Gastroesophageal sphincter (tissue), 4 donors: ENCODE measurements at regions not wholly inside any gene's neighbourhood (a gene's known extent, or its start where the extent isn't known, plus 50 kb on each side); places are given as distances from the start of the nearest gene placed in this dataset.

Experiments
- ATAC-seq: fragments of 150-250 bp; one replicate; pipeline ENCODE4 v1.9.1; 2016; ENCODE audit warnings: mild to moderate bottlenecking, moderate library complexity
- H3K27ac ChIP-seq, 4 donors: fragments of 200-600 bp; sonication (generic) in 3 of 4; 1 replicate in 3 of 4; 2 replicates in 1 of 4; pipeline ENCODE4 v1.5.1; 2016 to 2019
- H3K27me3 ChIP-seq: fragments of 200-600 bp; sonication (generic); one replicate; pipeline ENCODE4 v1.5.1; 2019
- H3K36me3 ChIP-seq, 2 donors: fragments of 200-600 bp; sonication (generic); one replicate each; pipeline ENCODE4 v1.5.1; 2019; ENCODE audit warnings: control low read depth in 1 of 2
- H3K4me1 ChIP-seq, 3 donors: fragments of 200-600 bp; sonication (generic); 1 replicate in 2 of 3; 2 replicates in 1 of 3; pipeline ENCODE4 v1.5.1; 2016 to 2019; ENCODE audit warnings: control low read depth in 2 of 3
- H3K4me3 ChIP-seq, 2 donors: fragments of 200-600 bp; sonication (generic); one replicate each; pipeline ENCODE4 v1.5.1; 2019; ENCODE audit warnings: mild to moderate bottlenecking in 1 of 2, moderate library complexity in 1 of 2
- H3K9me3 ChIP-seq, 3 donors: fragments of 200-600 bp; sonication (generic); one replicate each; pipeline ENCODE4 v1.5.1; 2017 to 2019; ENCODE audit warnings: control low read depth in 2 of 3
- EP300 ChIP-seq: sonication (generic); formaldehyde crosslinking; IDR thresholded peaks from one replicate; pipeline ENCODE4 v1.6.1; 2017; ENCODE audit warnings: antibody characterized with exemption, mild to moderate bottlenecking
- POLR2A ChIP-seq, 2 donors: fragments of 450-650 bp; IDR thresholded peaks; one replicate each; pipeline ENCODE4 v1.6.1; 2017; ENCODE audit warnings: antibody characterized with exemption in 2 of 2, mild to moderate bottlenecking in 2 of 2, moderate library complexity in 1 of 2
- POLR2AphosphoS5 ChIP-seq: sonication (generic); formaldehyde crosslinking; IDR thresholded peaks from one replicate; pipeline ENCODE4 v1.6.1; 2017; ENCODE audit warnings: antibody characterized with exemption
- WGBS, 2 donors: methylation state at CpG; one replicate each; pipeline ENCODE4 v1.1.5; 2018; ENCODE audit warnings: low coverage in 1 of 2; 5-methylcytosine and 5-hydroxymethylcytosine counted together
- TF ChIP-seq, protein P1 (sequence below), 4 experiments: fragments of 200-600 bp in 2 of 4; fragments of 450-650 bp in 2 of 4; sonication (generic) in 1 of 4; IDR thresholded peaks; one replicate each; pipeline ENCODE4 v1.5.1; 2017 to 2019; ENCODE audit warnings: antibody characterized with exemption in 4 of 4, mild to moderate bottlenecking in 2 of 4, moderate library complexity in 2 of 4

DNA sequence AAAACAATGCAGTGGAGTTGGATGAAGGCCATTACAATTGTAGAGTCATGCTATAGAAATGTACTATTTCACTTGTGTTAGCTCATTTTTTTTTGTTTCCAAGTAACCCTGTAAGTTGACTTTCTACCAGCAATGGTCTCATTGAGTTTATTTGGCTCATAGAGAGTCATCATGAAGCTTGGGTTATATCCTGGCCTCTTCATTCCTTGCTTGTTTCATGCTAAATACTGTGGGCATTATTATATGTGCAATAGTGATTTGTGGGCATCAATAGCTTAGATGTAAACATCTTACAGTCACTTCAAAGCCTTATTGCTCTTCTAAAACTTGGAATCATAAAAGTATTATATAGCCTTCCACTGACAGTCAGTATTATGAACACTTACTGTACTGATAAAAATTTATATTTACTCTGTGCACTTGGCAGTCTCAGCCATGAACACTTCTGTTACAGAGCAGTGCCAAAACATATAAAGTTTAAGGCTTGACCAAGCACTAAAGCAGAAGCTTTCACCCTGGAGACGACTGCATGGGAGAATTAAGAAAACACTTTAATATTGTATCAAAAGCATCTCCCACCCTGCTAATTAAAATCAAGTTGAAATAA, 751.2 kb downstream of the SATB2 start:
- 13 to 38% methylated on average over 1 of the region's 1 CpG for whole genome bisulfite sequencing, 2 donors
- Histone ChIP-seq H3K4me1 (no peaks in the 10 kb centered on the region), H3K27me3 (no peaks in the 10 kb centered on the region), H3K36me3 (no peaks in the 10 kb centered on the region), H3K9me3 (no peaks in the 10 kb centered on the region), H3K27ac (no peak overlapping the region), H3K4me3 (no peak overlapping the region)
- TF ChIP-seq POLR2A (IDR thresholded peaks at IDR 0.05) (no peak), POLR2AphosphoS5 (no peak), EP300 (no peak)
- TF ChIP-seq, protein P1, sequence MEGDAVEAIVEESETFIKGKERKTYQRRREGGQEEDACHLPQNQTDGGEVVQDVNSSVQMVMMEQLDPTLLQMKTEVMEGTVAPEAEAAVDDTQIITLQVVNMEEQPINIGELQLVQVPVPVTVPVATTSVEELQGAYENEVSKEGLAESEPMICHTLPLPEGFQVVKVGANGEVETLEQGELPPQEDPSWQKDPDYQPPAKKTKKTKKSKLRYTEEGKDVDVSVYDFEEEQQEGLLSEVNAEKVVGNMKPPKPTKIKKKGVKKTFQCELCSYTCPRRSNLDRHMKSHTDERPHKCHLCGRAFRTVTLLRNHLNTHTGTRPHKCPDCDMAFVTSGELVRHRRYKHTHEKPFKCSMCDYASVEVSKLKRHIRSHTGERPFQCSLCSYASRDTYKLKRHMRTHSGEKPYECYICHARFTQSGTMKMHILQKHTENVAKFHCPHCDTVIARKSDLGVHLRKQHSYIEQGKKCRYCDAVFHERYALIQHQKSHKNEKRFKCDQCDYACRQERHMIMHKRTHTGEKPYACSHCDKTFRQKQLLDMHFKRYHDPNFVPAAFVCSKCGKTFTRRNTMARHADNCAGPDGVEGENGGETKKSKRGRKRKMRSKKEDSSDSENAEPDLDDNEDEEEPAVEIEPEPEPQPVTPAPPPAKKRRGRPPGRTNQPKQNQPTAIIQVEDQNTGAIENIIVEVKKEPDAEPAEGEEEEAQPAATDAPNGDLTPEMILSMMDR (IDR thresholded peaks at IDR 0.05): no peak
- no peak for ATAC-seq

DNA sequence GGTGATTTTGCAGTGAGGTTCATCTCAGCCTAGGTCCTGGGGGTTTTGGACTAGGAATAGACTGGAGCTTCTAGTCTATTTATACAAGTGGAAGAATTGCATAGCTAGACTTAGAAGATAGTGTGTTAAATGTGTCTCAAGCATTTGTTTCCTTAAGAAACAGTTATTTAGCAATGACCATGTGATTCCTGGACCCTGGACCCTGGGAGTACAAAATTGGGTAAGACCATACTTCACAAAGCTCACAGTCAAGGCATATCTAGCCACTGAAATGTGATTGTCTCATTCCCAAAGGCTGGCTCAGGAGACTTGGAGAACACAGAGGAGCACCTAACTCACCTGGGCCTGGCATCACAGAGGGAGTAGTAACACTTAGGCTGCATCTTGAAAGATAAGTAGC, 754.5 kb downstream of the SATB2 start:
- Histone ChIP-seq H3K4me1 (no peaks in the 10 kb centered on the region), H3K36me3 (no peaks in the 10 kb centered on the region), H3K27ac (no peak overlapping the region), H3K27me3 (no peaks in the 10 kb centered on the region), H3K9me3 (no peaks in the 10 kb centered on the region), H3K4me3 (no peak overlapping the region)
- ATAC-seq: no peak
- TF ChIP-seq POLR2AphosphoS5 (no peak), EP300 (no peak), POLR2A (IDR thresholded peaks at IDR 0.05) (no peak)
- TF ChIP-seq, protein P1 (IDR thresholded peaks at IDR 0.05): no peak

DNA sequence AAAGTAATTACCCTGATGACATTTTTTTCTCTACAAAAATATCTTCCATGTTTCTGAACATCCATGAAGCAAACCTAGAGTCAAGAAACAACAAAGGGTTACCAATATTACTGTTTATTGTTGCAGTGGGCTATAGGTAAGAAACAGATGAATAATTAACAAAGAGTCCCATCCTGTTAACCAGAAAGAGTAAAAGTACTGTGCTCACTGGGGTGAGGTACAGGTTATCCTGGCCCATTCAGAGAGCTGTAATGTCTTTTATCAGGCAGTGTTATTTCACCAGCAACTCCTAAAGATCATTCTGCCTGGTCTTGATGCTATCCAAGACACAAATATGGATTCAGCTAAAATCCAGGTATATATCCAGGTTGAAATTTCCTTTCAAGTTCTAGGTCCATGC, 754.9 kb downstream of the SATB2 start:
- no peaks in the 10 kb centered on the region for H3K36me3 ChIP-seq
- ATAC-seq: no peak
- H3K4me3 ChIP-seq: no peak overlapping the region
- TF ChIP-seq, protein P1 (IDR thresholded peaks at IDR 0.05): no peak
- TF ChIP-seq POLR2A (IDR thresholded peaks at IDR 0.05): no peak
- TF ChIP-seq EP300: no peak
- no peak for TF ChIP-seq POLR2AphosphoS5
- no peaks in the 10 kb centered on the region for H3K4me1 ChIP-seq
- H3K9me3 ChIP-seq: no peaks in the 10 kb centered on the region
- H3K27ac ChIP-seq: no peak overlapping the region
- no peaks in the 10 kb centered on the region for H3K27me3 ChIP-seq

DNA sequence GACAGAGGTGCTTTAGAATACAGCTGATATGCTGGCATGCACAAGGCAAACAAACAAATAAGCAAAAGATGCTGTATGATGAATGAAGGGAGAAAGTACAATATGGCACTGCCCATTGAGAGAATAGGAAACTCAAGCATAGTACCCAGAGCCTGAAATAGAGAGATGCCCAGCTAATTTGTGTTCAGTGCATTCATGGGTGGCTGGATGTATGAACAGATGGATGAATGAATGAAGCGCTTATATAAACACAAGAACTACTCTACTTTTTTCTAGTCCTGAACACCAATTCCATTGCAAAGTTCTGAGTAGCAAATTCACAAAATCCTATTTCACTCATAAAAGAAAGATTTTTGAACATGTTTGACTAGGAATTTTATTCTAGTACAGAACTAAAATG, 756.3 kb downstream of the SATB2 start:
- WGBS, 2 donors: 85 to 93% methylated on average over 1 of the region's 1 CpG

DNA sequence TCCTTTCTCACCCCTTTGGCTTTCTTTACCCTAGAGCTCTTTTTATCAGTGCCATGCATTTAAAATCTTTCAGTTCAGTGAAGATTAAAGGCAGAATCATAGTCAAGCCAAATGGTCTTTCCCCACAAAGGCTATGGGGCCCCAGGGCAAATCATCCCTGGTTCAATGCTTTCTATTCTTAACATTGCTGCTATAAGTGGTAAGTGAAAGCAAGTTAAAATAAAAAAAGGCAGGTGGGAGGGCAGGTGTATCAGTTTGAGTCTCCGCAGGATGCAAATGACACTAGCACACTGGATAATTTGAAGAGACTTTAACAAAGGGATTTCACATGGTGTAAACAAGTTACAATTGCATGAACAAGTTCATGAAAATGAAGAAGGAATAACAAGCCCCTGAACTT, 757.4 kb downstream of the SATB2 start:
- no peak for ATAC-seq
- Histone ChIP-seq H3K27me3 (no peaks in the 10 kb centered on the region), H3K36me3 (no peaks in the 10 kb centered on the region), H3K4me3 (no peak overlapping the region), H3K27ac (no peak overlapping the region), H3K9me3 (no peaks in the 10 kb centered on the region), H3K4me1 (no peaks in the 10 kb centered on the region)
- TF ChIP-seq POLR2A (IDR thresholded peaks at IDR 0.05) (no peak), EP300 (no peak)
- 100% methylated on average over 1 of the region's 1 CpG; no CpG with 5 or more reads in 1 of the 2 donors for WGBS, 2 donors

More for the DNA sequence above, 756.3 kb downstream of the SATB2 start:
- Histone ChIP-seq H3K27me3 (no peaks in the 10 kb centered on the region), H3K9me3 (no peaks in the 10 kb centered on the region), H3K36me3 (no peaks in the 10 kb centered on the region), H3K4me1 (no peaks in the 10 kb centered on the region), H3K4me3 (no peak overlapping the region), H3K27ac (no peak overlapping the region)
- TF ChIP-seq POLR2A (IDR thresholded peaks at IDR 0.05) (no peak), POLR2AphosphoS5 (no peak)
- TF ChIP-seq, protein P1 (IDR thresholded peaks at IDR 0.05): no peak
- no peak for ATAC-seq
